ENCODE measurements at regions not wholly inside any gene's neighbourhood (a gene's known extent, or its start where the extent isn't known, plus 50 kb on each side); places are given as distances from the start of the nearest gene placed in this dataset.

GRCh38 chr6:134553936-134554335 lies 236.0 kb upstream of the SGK1 start:
- Mint-ChIP-seq H3K27ac (ENCODE audit: unreplicated experiment) (no peak overlapping the region), H3K9me3 (ENCODE audit: unreplicated experiment) (no peaks in the 10 kb centered on the region), H3K27me3 (ENCODE audit: insufficient read depth, unreplicated experiment) (no peaks in the 10 kb centered on the region), H3K4me3 (ENCODE audit: unreplicated experiment) (no peak overlapping the region), H3K4me1 (ENCODE audit: low read depth, unreplicated experiment) (peaks cover 9% of the 10 kb centered on the region), H3K36me3 (ENCODE audit: insufficient read depth, unreplicated experiment) (no peaks in the 10 kb centered on the region)
- Histone ChIP-seq H3K27me3 (replicated peaks; ENCODE audit: control insufficient read depth, insufficient read depth, low read length) (no peaks in the 10 kb centered on the region), H3K36me3 (ENCODE audit: control insufficient read depth, insufficient read depth, low read length) (no peaks in the 10 kb centered on the region), H3K9me3 (no peaks in the 10 kb centered on the region; the same call in 1 of the 2 replicates), H3K4me3 (ENCODE audit: low read depth, low read length) (no peak overlapping the region), H3K4me1 (peaks cover 6% of the 10 kb centered on the region; the same call in 1 of the 2 replicates)
- no TSS peak for BruUV-seq (replicated peaks)
- CTCF ChIA-PET: no interaction called here
- POLR2A ChIA-PET: no interaction called here
- TF ChIP-seq, protein P1, sequence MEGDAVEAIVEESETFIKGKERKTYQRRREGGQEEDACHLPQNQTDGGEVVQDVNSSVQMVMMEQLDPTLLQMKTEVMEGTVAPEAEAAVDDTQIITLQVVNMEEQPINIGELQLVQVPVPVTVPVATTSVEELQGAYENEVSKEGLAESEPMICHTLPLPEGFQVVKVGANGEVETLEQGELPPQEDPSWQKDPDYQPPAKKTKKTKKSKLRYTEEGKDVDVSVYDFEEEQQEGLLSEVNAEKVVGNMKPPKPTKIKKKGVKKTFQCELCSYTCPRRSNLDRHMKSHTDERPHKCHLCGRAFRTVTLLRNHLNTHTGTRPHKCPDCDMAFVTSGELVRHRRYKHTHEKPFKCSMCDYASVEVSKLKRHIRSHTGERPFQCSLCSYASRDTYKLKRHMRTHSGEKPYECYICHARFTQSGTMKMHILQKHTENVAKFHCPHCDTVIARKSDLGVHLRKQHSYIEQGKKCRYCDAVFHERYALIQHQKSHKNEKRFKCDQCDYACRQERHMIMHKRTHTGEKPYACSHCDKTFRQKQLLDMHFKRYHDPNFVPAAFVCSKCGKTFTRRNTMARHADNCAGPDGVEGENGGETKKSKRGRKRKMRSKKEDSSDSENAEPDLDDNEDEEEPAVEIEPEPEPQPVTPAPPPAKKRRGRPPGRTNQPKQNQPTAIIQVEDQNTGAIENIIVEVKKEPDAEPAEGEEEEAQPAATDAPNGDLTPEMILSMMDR (IDR thresholded peaks at IDR 0.05; ENCODE audit: insufficient read depth in 1 of 2, low read depth in 1 of 2, low read length in 1 of 2, severe bottlenecking in 1 of 2, unreplicated experiment in 1 of 2): no peak
- DNase-seq: no peak
- intact Hi-C loops (cut with micrococcal nuclease; ENCODE audit: unreplicated experiment): loop anchor here (10.0 kb wide), 1 partner anchor 379 kb away; no protein-coding TSS in a partner anchor

DNA sequence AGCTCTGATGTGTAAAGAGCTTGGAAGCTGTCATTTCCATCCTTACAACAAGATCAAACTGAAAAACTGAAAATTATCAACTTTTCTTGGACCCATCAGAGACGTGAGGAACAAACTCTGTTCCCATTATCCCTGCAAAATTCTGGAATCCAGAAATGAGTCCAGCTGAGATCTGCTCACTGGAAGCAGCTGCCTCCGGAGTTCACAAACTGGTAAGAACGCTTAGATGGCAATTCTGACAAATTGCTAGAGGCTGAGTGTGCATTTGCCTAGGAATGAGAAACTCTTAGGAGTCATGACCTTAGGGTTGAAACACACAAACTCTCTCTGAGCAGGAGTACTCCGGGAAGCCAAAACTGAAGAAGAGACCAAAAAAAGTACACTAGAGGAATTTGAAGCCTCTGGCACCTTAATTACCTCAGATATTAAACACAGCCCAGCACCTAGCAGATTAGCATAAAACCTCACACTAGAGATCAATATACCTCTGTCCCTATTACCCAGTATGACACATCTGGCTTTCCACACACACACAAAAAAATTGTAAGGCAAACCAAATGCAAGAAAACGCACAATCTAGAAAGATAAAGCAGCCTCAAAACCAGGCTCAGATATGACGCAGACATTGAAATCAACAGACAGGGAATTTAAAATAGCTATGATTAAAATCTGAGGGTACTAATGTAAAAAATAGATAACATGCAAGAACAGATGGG lies 233.5 kb upstream of the SGK1 start:
- no peak overlapping the region for H3K4me3 ChIP-seq (ENCODE audit: low read depth, low read length)
- ChIA-PET POLR2A (no interaction called here), CTCF (no interaction called here)
- no peaks in the 10 kb centered on the region for H3K36me3 Mint-ChIP-seq (ENCODE audit: insufficient read depth, unreplicated experiment)
- DNase-seq: no peak
- no peak overlapping the region for H3K27ac Mint-ChIP-seq (ENCODE audit: unreplicated experiment)
- peaks cover 9% of the 10 kb centered on the region for H3K4me1 Mint-ChIP-seq (ENCODE audit: low read depth, unreplicated experiment)
- peaks cover 6% of the 10 kb centered on the region; the same call in 1 of the 2 replicates for H3K4me1 ChIP-seq
- no peaks in the 10 kb centered on the region for H3K27me3 Mint-ChIP-seq (ENCODE audit: insufficient read depth, unreplicated experiment)
- H3K27me3 ChIP-seq (replicated peaks; ENCODE audit: control insufficient read depth, insufficient read depth, low read length): no peaks in the 10 kb centered on the region
- intact Hi-C loops (cut with micrococcal nuclease; ENCODE audit: unreplicated experiment): loop anchor here (10.0 kb wide), 1 partner anchor 377 kb away; no protein-coding TSS in a partner anchor
- no peaks in the 10 kb centered on the region for H3K36me3 ChIP-seq (ENCODE audit: control insufficient read depth, insufficient read depth, low read length)
- H3K4me3 Mint-ChIP-seq (ENCODE audit: unreplicated experiment): no peak overlapping the region
- no peaks in the 10 kb centered on the region for H3K9me3 Mint-ChIP-seq (ENCODE audit: unreplicated experiment)
- TF ChIP-seq, protein P1 (IDR thresholded peaks at IDR 0.05; ENCODE audit: insufficient read depth in 1 of 2, low read depth in 1 of 2, low read length in 1 of 2, severe bottlenecking in 1 of 2, unreplicated experiment in 1 of 2): no peak
- BruUV-seq (replicated peaks): no TSS peak
- H3K9me3 ChIP-seq: no peaks in the 10 kb centered on the region; the same call in 1 of the 2 replicates

DNA sequence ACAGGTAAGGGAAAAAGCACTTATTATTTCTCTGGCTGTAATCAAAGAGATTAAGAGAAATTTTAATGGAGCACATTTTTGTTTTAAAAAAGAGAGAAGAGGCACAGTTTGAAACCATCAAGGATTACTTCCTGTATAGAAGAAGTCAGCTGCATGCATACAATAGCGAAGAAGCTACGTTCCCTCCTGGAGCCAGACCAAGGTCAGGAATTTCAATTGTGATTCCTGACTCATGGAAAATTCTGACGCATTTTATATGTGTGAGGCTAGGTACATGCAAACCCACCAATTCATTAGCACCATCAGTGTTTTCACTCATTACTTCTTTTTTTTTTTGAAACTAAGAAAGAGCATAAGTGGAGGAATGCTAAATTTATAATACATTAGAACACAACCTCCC lies 232.7 kb upstream of the SGK1 start:
- no TSS peak for BruUV-seq (replicated peaks)
- H3K9me3 Mint-ChIP-seq (ENCODE audit: unreplicated experiment): no peaks in the 10 kb centered on the region
- peaks cover 9% of the 10 kb centered on the region for H3K4me1 Mint-ChIP-seq (ENCODE audit: low read depth, unreplicated experiment)
- no peak overlapping the region for H3K4me3 Mint-ChIP-seq (ENCODE audit: unreplicated experiment)
- H3K27me3 ChIP-seq (replicated peaks; ENCODE audit: control insufficient read depth, insufficient read depth, low read length): no peaks in the 10 kb centered on the region
- H3K27me3 Mint-ChIP-seq (ENCODE audit: insufficient read depth, unreplicated experiment): no peaks in the 10 kb centered on the region
- H3K27ac Mint-ChIP-seq (ENCODE audit: unreplicated experiment): no peak overlapping the region
- ChIA-PET POLR2A (no interaction called here), CTCF (interaction anchor here (1.2 kb wide), 1 partner anchor 90 kb away, joined by 3 read pairs; no protein-coding TSS in a partner anchor)
- no peak for DNase-seq
- TF ChIP-seq, protein P1 (IDR thresholded peaks at IDR 0.05; ENCODE audit: insufficient read depth in 1 of 2, low read depth in 1 of 2, low read length in 1 of 2, severe bottlenecking in 1 of 2, unreplicated experiment in 1 of 2): no peak
- H3K36me3 ChIP-seq (ENCODE audit: control insufficient read depth, insufficient read depth, low read length): no peaks in the 10 kb centered on the region
- peaks cover 6% of the 10 kb centered on the region; the same call in 1 of the 2 replicates for H3K4me1 ChIP-seq
- intact Hi-C loops (cut with micrococcal nuclease; ENCODE audit: unreplicated experiment): loop anchor here (10.0 kb wide), 1 partner anchor 376 kb away; no protein-coding TSS in a partner anchor
- no peak overlapping the region for H3K4me3 ChIP-seq (ENCODE audit: low read depth, low read length)
- H3K36me3 Mint-ChIP-seq (ENCODE audit: insufficient read depth, unreplicated experiment): no peaks in the 10 kb centered on the region
- H3K9me3 ChIP-seq: no peaks in the 10 kb centered on the region

All from Caco-2 (cell line).